ENCODE measurements at regions not wholly inside any gene's neighbourhood (a gene's known extent, or its start where the extent isn't known, plus 50 kb on each side); places are given as distances from the start of the nearest gene placed in this dataset.

DNA sequence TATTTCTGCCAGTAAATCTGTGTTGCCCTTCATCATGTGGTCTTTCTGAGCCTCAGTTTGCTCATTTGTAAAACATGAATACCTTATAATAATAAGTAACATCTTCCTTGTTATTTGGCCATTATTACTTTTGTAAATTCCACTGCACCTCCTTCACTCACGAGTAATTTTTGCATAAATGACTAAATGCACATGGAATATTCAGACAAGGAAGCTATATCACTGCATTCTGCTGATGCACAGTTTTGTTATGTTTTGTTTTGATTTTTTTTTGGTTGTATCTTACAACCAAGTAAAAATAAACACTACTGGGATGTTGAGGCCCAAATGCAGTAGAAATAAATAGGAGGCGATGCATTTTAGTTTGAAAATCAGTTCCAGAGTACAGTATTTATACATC is 185.3 kb upstream of the POU3F3 start (continued):
- no peak for TF ChIP-seq ZNF462 (CRISPR knock-in tag; IDR thresholded peaks at IDR 0.05)
- TF ChIP-seq EZH2 (IDR thresholded peaks at IDR 0.05; ENCODE audit: low read depth, unreplicated experiment): no peak
- TF ChIP-seq POLR2AphosphoS5 (IDR thresholded peaks at IDR 0.05; ENCODE audit: low read depth): no peak
- no peak for TF ChIP-seq CREB1 (CRISPR knock-in tag; IDR thresholded peaks at IDR 0.05; ENCODE audit: low read depth)
- TF ChIP-seq JUNB (IDR thresholded peaks at IDR 0.05; ENCODE audit: unreplicated experiment): no peak
- TF ChIP-seq, protein P1, sequence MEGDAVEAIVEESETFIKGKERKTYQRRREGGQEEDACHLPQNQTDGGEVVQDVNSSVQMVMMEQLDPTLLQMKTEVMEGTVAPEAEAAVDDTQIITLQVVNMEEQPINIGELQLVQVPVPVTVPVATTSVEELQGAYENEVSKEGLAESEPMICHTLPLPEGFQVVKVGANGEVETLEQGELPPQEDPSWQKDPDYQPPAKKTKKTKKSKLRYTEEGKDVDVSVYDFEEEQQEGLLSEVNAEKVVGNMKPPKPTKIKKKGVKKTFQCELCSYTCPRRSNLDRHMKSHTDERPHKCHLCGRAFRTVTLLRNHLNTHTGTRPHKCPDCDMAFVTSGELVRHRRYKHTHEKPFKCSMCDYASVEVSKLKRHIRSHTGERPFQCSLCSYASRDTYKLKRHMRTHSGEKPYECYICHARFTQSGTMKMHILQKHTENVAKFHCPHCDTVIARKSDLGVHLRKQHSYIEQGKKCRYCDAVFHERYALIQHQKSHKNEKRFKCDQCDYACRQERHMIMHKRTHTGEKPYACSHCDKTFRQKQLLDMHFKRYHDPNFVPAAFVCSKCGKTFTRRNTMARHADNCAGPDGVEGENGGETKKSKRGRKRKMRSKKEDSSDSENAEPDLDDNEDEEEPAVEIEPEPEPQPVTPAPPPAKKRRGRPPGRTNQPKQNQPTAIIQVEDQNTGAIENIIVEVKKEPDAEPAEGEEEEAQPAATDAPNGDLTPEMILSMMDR (conservative IDR thresholded peaks at IDR 0.05; ENCODE audit: low read depth in 2 of 2): no peak
- no peak for TF ChIP-seq STAT1 (IDR thresholded peaks at IDR 0.05; ENCODE audit: unreplicated experiment)
- no peak for TF ChIP-seq NANOG (IDR thresholded peaks at IDR 0.05; ENCODE audit: borderline replicate concordance)
- TF ChIP-seq ZNF114 (CRISPR knock-in tag; IDR thresholded peaks at IDR 0.05): no peak
- TF ChIP-seq ETS1 (IDR thresholded peaks at IDR 0.05): no peak
- TF ChIP-seq EZH2phosphoT487 (IDR thresholded peaks at IDR 0.05; ENCODE audit: unreplicated experiment): no peak
